ENCODE measurements at regions not wholly inside any gene's neighbourhood (a gene's known extent, or its start where the extent isn't known, plus 50 kb on each side); places are given as distances from the start of the nearest gene placed in this dataset.

GRCh38 chr10:1855911-1856310 lies 118.6 kb upstream of the ADARB2 start:
- no peak for TF ChIP-seq CTCF (conservative IDR thresholded peaks at IDR 0.05; ENCODE audit: low read depth in 2 of 2)
- no peak for TF ChIP-seq STAT1 (IDR thresholded peaks at IDR 0.05; ENCODE audit: unreplicated experiment)
- no peak for TF ChIP-seq POLR2AphosphoS5 (IDR thresholded peaks at IDR 0.05; ENCODE audit: low read depth)
- no peak for TF ChIP-seq REST (IDR thresholded peaks at IDR 0.05; ENCODE audit: unreplicated experiment)
- TF ChIP-seq CREB1 (CRISPR knock-in tag; IDR thresholded peaks at IDR 0.05; ENCODE audit: low read depth): no peak
- no peak for TF ChIP-seq ZNF462 (CRISPR knock-in tag; IDR thresholded peaks at IDR 0.05)
- TF ChIP-seq EZH2phosphoT487 (IDR thresholded peaks at IDR 0.05; ENCODE audit: unreplicated experiment): no peak
- no peak for TF ChIP-seq EZH2 (IDR thresholded peaks at IDR 0.05; ENCODE audit: low read depth, unreplicated experiment)
- TF ChIP-seq JUNB (IDR thresholded peaks at IDR 0.05; ENCODE audit: unreplicated experiment): no peak
- TF ChIP-seq ETS1 (IDR thresholded peaks at IDR 0.05): no peak
- no peak for TF ChIP-seq NANOG (IDR thresholded peaks at IDR 0.05; ENCODE audit: borderline replicate concordance)
